Activated T-helper 1 cell treated with anti-CD3 and anti-CD28 coated beads, Interleukin-2, amount 50 U/mL, for 16 hours (primary cell): ENCODE measurements at regions not wholly inside any gene's neighbourhood (a gene's known extent, or its start where the extent isn't known, plus 50 kb on each side); places are given as distances from the start of the nearest gene placed in this dataset.

Experiments
- DNase-seq, 2 donors: peaks; one replicate each; pipeline ENCODE4 v3.0.0-alpha.2; 2020; ENCODE audit warnings: low read depth in 1 of 2, low spot score in 1 of 2

- DNase-seq: no peak
These were observed 95.4 kb upstream of the KLHL25 start for GRCh38 chr15:85889956-85890619.

GRCh38 chr15:85890620-85890980 is 95.9 kb upstream of the KLHL25 start:
- DNase-seq: no peak

GRCh38 chr15:85891470-85891869 is 96.7 kb upstream of the KLHL25 start:
- no peak for DNase-seq

GRCh38 chr15:85892232-85892631 is 97.5 kb upstream of the KLHL25 start:
- no peak for DNase-seq

GRCh38 chr15:85897207-85897894 is 102.6 kb upstream of the KLHL25 start:
- no peak for DNase-seq

- no peak for DNase-seq
These were observed 103.4 kb upstream of the KLHL25 start for GRCh38 chr15:85897895-85898717.

GRCh38 chr15:85899927-85900326 is 105.2 kb upstream of the KLHL25 start:
- DNase-seq: no peak

DNA sequence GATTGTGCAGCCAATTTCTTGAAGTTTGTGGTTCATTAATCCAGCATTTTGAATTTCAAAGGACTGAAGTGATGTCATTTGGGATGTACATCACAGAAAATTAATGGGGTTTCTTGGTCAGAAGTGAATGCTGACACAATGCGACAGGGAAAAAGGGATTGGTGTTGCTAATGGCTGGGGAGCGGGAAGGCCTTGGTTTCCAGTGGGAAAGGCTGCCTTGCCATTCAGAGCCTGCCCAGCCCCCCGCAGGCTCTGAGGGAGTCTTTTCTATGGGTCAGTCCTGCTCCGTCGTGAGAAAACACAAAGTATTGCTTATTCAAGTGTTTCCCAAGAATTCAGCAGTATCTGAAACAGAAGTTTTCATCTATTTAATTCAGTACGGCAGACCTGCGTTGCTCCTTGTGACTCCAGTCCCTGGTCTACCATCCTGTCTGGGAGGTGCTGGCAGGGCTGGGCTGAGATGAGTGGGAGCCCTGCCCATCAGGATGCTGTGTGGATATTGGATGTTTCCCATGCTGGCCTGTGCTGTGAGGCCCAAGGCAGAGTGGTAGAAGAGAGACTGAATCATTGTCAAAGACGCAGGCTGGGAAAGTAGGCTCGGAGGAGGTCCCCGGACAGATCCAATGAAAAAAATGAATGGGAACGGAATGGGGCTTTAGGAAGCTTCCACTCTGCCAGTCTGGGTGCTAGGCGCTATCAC is 111.2 kb upstream of the KLHL25 start:
- DNase-seq: no peak

DNA sequence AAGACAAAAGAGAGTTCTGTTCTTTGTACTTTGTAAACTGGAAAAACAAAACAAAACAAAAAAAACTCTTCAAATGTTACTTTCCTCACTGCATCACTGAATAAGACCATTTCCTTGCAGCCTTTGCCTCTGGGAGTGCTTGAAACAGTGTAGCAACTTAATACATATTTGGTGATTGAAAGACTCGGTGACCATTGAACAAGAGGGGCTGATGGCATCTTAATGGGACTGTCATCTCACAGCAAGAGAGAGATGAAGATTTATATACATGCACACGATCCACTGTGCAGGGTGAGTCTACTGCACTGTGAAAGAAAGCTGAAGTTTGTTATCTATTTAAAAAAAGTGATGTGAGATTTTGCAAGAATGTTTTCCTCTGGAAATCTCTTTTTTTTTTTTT is 111.9 kb upstream of the KLHL25 start:
- DNase-seq: no peak

- no peak for DNase-seq
These were observed 116.1 kb upstream of the KLHL25 start for GRCh38 chr15:85910834-85911233.

DNA sequence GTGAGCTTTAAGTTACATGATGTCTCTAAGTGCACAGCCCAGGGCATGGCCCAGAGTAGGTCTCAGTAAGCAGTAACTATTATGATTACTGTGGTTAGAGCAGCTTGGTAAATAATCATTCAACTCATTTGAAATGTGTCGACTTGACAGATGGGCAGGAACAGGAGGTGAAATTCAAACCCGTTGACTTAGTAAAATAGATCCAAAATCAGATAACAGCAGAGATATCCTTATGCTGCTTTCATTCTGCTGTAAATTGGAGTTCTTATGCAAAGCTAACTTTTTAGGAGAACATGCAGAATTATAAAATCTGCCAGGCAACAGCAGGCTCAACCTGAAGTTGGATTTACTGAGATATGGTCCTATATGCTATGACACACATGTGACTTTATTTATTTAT is 118.7 kb upstream of the KLHL25 start:
- no peak for DNase-seq

DNA sequence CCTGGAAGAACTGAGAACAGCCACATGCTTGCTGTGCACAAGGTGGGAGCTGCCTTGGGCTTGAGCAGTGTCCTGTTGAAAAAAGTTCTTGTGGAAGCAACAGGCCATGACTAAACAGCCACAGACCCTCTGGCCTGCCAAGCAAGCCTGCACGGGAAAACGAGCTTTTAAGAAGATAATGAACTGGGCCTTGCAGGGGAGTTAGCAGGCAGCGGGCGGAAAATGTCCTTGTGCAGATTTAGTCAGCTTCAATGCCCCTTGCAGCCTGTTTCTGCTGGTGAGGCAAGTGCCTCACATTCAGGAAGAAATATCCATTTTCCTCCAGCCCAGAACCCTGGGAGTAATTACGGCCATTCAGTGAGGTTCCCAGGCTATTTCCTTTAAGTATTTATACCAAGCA is 126.2 kb upstream of the KLHL25 start:
- no peak for DNase-seq

- DNase-seq: no peak
These were observed 129.4 kb upstream of the KLHL25 start for GRCh38 chr15:85924088-85924487.

- no peak for DNase-seq
These were observed 131.0 kb upstream of the KLHL25 start for GRCh38 chr15:85925649-85926237.

DNA sequence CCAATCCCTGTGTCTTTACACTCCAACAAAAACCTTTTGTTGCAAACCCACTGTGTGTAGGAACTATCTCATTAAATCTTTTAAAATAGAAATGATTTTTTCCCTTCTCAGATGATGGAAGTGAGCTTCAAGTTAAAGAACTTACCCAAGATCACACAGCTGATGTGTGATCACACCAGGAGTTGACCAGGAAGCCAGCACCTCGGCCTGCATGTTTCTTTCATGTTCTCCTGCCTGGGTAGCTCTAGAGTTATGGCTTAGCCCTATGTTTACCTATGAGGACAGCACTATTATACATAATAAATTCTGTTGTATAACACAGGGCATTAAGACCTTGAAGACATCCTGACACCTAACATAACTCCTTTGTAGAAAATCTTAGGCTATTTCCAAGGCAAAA is 132.1 kb upstream of the KLHL25 start:
- DNase-seq: no peak

DNA sequence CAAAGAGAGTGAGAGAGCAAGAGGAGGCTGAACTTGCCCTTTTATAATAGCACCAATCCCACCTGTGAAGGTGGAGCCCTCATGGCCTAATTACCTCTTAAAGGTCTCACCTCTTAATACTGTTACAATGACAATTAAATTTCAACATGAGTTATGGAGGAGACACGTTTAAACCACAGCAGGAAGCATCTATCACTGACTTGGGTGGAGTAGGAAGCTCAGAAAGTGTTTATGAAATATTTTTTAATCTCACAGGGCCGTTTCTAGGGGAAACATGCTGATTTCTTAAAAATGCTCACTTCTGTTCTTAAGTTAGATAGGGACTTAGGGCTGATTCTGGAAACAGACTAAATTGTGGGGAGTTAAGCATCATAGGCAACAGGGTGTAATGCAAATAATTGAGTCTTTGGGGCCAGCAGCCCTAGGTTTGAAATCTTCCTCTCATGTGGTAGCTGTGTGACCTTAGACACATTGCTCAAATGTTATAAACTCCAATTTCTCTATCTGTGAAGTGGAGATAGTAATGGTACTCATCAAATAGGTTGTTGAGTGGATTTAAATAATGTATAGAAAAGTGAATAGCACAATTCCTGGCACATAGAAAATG is 133.3 kb upstream of the KLHL25 start:
- DNase-seq: no peak

- no peak for DNase-seq
These were observed 135.1 kb upstream of the KLHL25 start for GRCh38 chr15:85929786-85930185.

GRCh38 chr15:85932391-85932790 is 137.7 kb upstream of the KLHL25 start:
- no peak for DNase-seq

GRCh38 chr15:85934691-85935090 is 140.0 kb upstream of the KLHL25 start:
- DNase-seq: no peak

- no peak for DNase-seq
These were observed 140.5 kb upstream of the KLHL25 start for GRCh38 chr15:85935182-85935581.

DNA sequence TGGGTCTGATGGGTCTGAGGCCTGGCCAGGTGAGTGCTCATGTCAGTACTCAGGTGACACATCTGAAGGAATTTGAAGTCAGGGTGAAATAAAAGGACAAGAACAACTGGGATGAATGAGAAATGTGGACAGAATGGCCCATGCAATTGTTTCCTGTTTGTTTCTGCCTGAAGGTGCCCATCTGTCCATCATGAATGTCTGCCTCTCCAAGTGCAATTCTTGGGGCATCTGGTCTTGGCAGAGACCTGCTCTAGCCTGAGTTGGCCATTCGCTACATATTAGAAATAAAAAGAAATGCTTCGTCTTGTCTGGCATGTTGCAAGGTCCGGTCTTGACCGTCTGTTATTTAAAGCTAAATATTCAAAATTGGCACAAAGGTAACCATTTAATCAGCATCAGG is 142.0 kb upstream of the AGBL1 start:
- no peak for DNase-seq
